H1 (cell line): ENCODE measurements at regions not wholly inside any gene's neighbourhood (a gene's known extent, or its start where the extent isn't known, plus 50 kb on each side); places are given as distances from the start of the nearest gene placed in this dataset.

Experiments used
- CTCF ChIA-PET: fragments of 300-600 bp; sonication (Branson Sonifier 250); formaldehyde crosslinking; loops from one replicate; lab custom pipeline; 2021; ENCODE audit not compliant: partially characterized antibody; lab: Charles Lee
- POLR2A ChIA-PET: fragments of 300-600 bp; sonication (Branson Sonifier 250); formaldehyde crosslinking; loops from one replicate; lab custom pipeline; 2021; ENCODE audit warnings: inconsistent platforms; ENCODE audit not compliant: partially characterized antibody; lab: Charles Lee
- DNase-seq, 2 experiments: peaks; one replicate each; pipeline versions ENCODE4 v3.0.0 to v3.0.0-alpha.2; 2010 to 2022; ENCODE audit warnings: low spot score in 2 of 2, low read depth in 1 of 2, mixed read lengths in 1 of 2
- FAIRE-seq: peaks from 2 replicates; lab custom pipeline; 2011; peaks lifted over from hg19 to GRCh38; lab: Jason Lieb, UNC
- H2AFZ ChIP-seq: 2 replicates; pipeline ENCODE4 v1.8.1; 2012; ENCODE audit warnings: low read length, inconsistent platforms
- H2AK5ac ChIP-seq: 2 replicates; pipeline ENCODE4 v1.6.1; 2013; ENCODE audit warnings: low read depth, low read length
- H2BK120ac ChIP-seq: replicated peaks from 2 replicates; pipeline ENCODE3; 2013; ENCODE audit warnings: low read depth, low read length, inconsistent platforms
- H2BK12ac ChIP-seq: 2 replicates; pipeline ENCODE4 v1.6.1; 2013; ENCODE audit warnings: low read depth, low read length
- H2BK15ac ChIP-seq: 2 replicates; pipeline ENCODE4 v1.6.1; 2013; ENCODE audit warnings: low read length
- H2BK20ac ChIP-seq: 2 replicates; pipeline ENCODE4 v1.6.1; 2013; ENCODE audit warnings: low read length
- H2BK5ac ChIP-seq: 2 replicates; pipeline ENCODE4 v1.6.1; 2013; ENCODE audit warnings: low read depth, low read length
- H3K14ac ChIP-seq: 2 replicates; pipeline ENCODE4 v1.6.1; 2013; ENCODE audit warnings: inconsistent platforms; ENCODE audit not compliant: insufficient read length
- H3K18ac ChIP-seq: 2 replicates; pipeline ENCODE4 v1.6.1; 2013; ENCODE audit warnings: low read length; ENCODE audit errors: extremely low read depth
- H3K23ac ChIP-seq: 2 replicates; pipeline ENCODE4 v1.6.1; 2013; ENCODE audit warnings: inconsistent platforms; ENCODE audit not compliant: insufficient read length
- H3K23me2 ChIP-seq: 2 replicates; pipeline ENCODE4 v1.6.1; 2013; ENCODE audit warnings: low read depth, low read length
- H3K27ac ChIP-seq: 2 replicates; pipeline ENCODE4 v1.6.1; 2011; ENCODE audit warnings: low read depth, low read length, inconsistent platforms
- H3K27me3 ChIP-seq, 4 experiments: replicated peaks in 1 of 4; 1 replicate in 1 of 4; 2 replicates in 3 of 4; pipeline versions ENCODE4 v1.6.1 to v1.8.1; 2011 to 2013; ENCODE audit warnings: low read length in 3 of 4, mild to moderate bottlenecking in 3 of 4, inconsistent platforms in 2 of 4, mixed read lengths in 2 of 4, moderate library complexity in 1 of 4; ENCODE audit not compliant: control insufficient read depth in 3 of 4, insufficient read depth in 3 of 4; ENCODE audit errors: extremely low read depth in 1 of 4
- H3K36me3 ChIP-seq, 4 experiments: 2 replicates each; pipeline versions ENCODE4 v1.6.1 to v1.8.1; 2011 to 2013; ENCODE audit warnings: mild to moderate bottlenecking in 4 of 4, low read length in 3 of 4, moderate library complexity in 2 of 4, control low read depth in 1 of 4, inconsistent platforms in 1 of 4; ENCODE audit not compliant: insufficient read depth in 4 of 4, control insufficient read depth in 2 of 4
- H3K4ac ChIP-seq: replicated peaks from 2 replicates; pipeline ENCODE3; 2013; ENCODE audit warnings: low read length, low read depth, mixed read lengths, inconsistent platforms; ENCODE audit not compliant: insufficient read length
- H3K4me1 ChIP-seq, 4 experiments: replicated peaks in 1 of 4; 1 replicate in 1 of 4; 2 replicates in 3 of 4; pipeline versions ENCODE4 v1.6.1 to v1.8.1; 2011 to 2013; ENCODE audit warnings: low read length in 3 of 4, inconsistent platforms in 2 of 4, mixed read lengths in 1 of 4; ENCODE audit not compliant: insufficient read depth in 4 of 4, control insufficient read depth in 3 of 4
- H3K4me2 ChIP-seq, 2 experiments: 2 replicates each; pipeline versions ENCODE4 v1.6.1 to v1.8.1; 2011 to 2013; ENCODE audit warnings: low read depth in 2 of 2, low read length in 2 of 2, control low read depth in 1 of 2, inconsistent platforms in 1 of 2, mild to moderate bottlenecking in 1 of 2; ENCODE audit not compliant: insufficient read depth in 1 of 2
- H3K4me3 ChIP-seq, 4 experiments: fragments of 200-600, 300-600 bp in 1 of 4; sonication (generic), shearing (Covaris generic), sonication (Bioruptor Twin) in 1 of 4; 2 replicates each; pipeline versions ENCODE4 v1.5.1 to v1.8.1; 2011 to 2016; ENCODE audit warnings: low read length in 4 of 4, low read depth in 3 of 4, control low read depth in 2 of 4, inconsistent platforms in 2 of 4, mild to moderate bottlenecking in 2 of 4, mixed read lengths in 1 of 4, moderate library complexity in 1 of 4; ENCODE audit not compliant: insufficient read depth in 2 of 4; ENCODE audit errors: extremely low read depth in 1 of 4
- H3K56ac ChIP-seq: replicated peaks from 2 replicates; pipeline ENCODE3; 2013; ENCODE audit warnings: low read depth, mild to moderate bottlenecking, mixed read lengths, low read length, inconsistent platforms; ENCODE audit not compliant: insufficient read length
- H3K79me1 ChIP-seq: 2 replicates; pipeline ENCODE4 v1.6.1; 2013; ENCODE audit warnings: low read depth, low read length, control low read depth
- H3K79me2 ChIP-seq, 2 experiments: 2 replicates each; pipeline versions ENCODE4 v1.6.1 to v1.8.1; 2012 to 2013; ENCODE audit warnings: low read length in 2 of 2, mild to moderate bottlenecking in 2 of 2, inconsistent platforms in 1 of 2; ENCODE audit not compliant: insufficient read depth in 2 of 2, control insufficient read depth in 1 of 2
- H3K9ac ChIP-seq, 4 experiments: replicated peaks in 1 of 4; 1 replicate in 1 of 4; 2 replicates in 3 of 4; pipeline versions ENCODE4 v1.6.1 to v1.8.1; 2011 to 2013; ENCODE audit warnings: low read depth in 3 of 4, low read length in 3 of 4, control low read depth in 2 of 4, mild to moderate bottlenecking in 2 of 4, moderate library complexity in 2 of 4, inconsistent platforms in 1 of 4; ENCODE audit errors: extremely low read depth in 1 of 4
- H3K9me3 ChIP-seq, 2 experiments: 2 replicates each; pipeline versions ENCODE4 v1.6.1 to v1.8.1; 2012 to 2013; ENCODE audit warnings: mild to moderate bottlenecking in 2 of 2, moderate library complexity in 2 of 2, control low read depth in 1 of 2, inconsistent platforms in 1 of 2, low read depth in 1 of 2, low read length in 1 of 2, mixed read lengths in 1 of 2; ENCODE audit not compliant: insufficient read depth in 2 of 2
- H4K20me1 ChIP-seq, 2 experiments: replicated peaks in 1 of 2; 2 replicates each; pipeline versions ENCODE3 to v1.8.1; 2011 to 2013; ENCODE audit warnings: inconsistent platforms in 2 of 2, low read length in 2 of 2, mild to moderate bottlenecking in 1 of 2; ENCODE audit not compliant: insufficient read depth in 2 of 2, control insufficient read depth in 1 of 2
- H4K5ac ChIP-seq: 2 replicates; pipeline ENCODE4 v1.6.1; 2013; ENCODE audit warnings: low read length, low read depth, mixed read lengths, inconsistent platforms; ENCODE audit not compliant: insufficient read length
- H4K8ac ChIP-seq: 2 replicates; pipeline ENCODE4 v1.8.0; 2013; ENCODE audit warnings: mild to moderate bottlenecking, moderate library complexity, low read length, inconsistent platforms; ENCODE audit not compliant: insufficient read depth; ENCODE audit errors: extremely low read depth
- H4K91ac ChIP-seq: replicated peaks from 2 replicates; pipeline ENCODE3; 2013; ENCODE audit warnings: low read length, mixed read lengths, inconsistent platforms; ENCODE audit not compliant: insufficient read length
- KDM1A ChIP-seq: fragments of 200-600, 300-600 bp; sonication (generic); IDR thresholded peaks from 2 replicates; pipeline ENCODE4 v1.7.1; 2016; ENCODE audit warnings: mild to moderate bottlenecking, low read length, borderline replicate concordance
- WGBS, 2 experiments: shearing (Covaris generic) in 1 of 2; methylation state at CpG; one replicate each; pipeline versions ENCODE4 v1.1.6 to v1.1.7; 2013 to 2015; ENCODE audit warnings: low lambda C conversion rate in 2 of 2, mixed read lengths in 2 of 2, inconsistent platforms in 1 of 2, low coverage in 1 of 2, missing lambda C conversion rate in 1 of 2; ENCODE audit not compliant: insufficient replicate concordance in 2 of 2, insufficient coverage in 1 of 2, insufficient read length in 1 of 2; ENCODE audit errors: extremely low coverage in 1 of 2, missing lambda C conversion rate in 1 of 2; 5-methylcytosine and 5-hydroxymethylcytosine counted together

DNA sequence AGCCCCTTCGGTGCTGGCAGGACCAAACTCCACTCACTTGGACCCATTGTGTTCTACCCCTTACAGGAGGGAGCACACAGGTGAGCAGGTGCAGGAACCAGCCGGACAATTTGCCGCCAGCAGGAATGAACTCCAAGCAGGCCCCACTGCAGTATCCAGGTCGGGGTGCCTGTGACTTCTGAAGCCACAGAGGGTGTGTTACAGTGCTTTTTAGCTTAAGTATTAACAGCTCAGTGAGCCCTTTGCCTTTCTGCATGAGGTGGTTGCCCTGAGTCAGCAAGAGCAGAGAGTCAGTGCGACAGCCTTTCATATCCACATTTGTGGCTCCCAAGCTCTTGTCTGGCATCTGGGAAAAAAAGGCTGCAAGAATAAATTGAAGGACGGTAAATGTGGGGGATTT is 366.6 kb upstream of the LRRC4C start:
- no peak for FAIRE-seq
- Histone ChIP-seq H3K9me3 (no peaks in the 10 kb centered on the region), H4K91ac (no peak overlapping the region), H3K36me3 (no peaks in the 10 kb centered on the region), H3K23ac (no peak overlapping the region), H3K27me3 (no peaks in the 10 kb centered on the region), H3K14ac (no peak overlapping the region), H3K79me1 (no peaks in the 10 kb centered on the region), H2BK15ac (no peak overlapping the region), H4K8ac (no peak overlapping the region), H2BK20ac (no peak overlapping the region), H3K4me3 (no peak overlapping the region), H3K9ac (no peak overlapping the region), H2AK5ac (no peak overlapping the region), H2BK12ac (no peak overlapping the region), H4K20me1 (no peaks in the 10 kb centered on the region), H3K79me2 (no peaks in the 10 kb centered on the region), H3K18ac (no peak overlapping the region), H2BK120ac (no peak overlapping the region), H3K4ac (no peak overlapping the region), H4K5ac (no peak overlapping the region), H3K4me1 (no peaks in the 10 kb centered on the region; a peak in 1 of 7 replicates), H3K56ac (no peak overlapping the region), H2BK5ac (no peak overlapping the region), H3K27ac (no peak overlapping the region), H3K4me2 (no peak overlapping the region), H3K23me2 (no peaks in the 10 kb centered on the region), H2AFZ (no peak overlapping the region)
- no peak for TF ChIP-seq KDM1A
- CTCF ChIA-PET, result interaction anchor here (1.0 kb wide), 1 partner anchor 27 kb away, joined by 4 read pairs; no protein-coding TSS in a partner anchor
- DNase-seq, result no peak
- 94% methylated on average over 6 of the region's 6 CpGs; no CpG with 5 or more reads in 1 of the 2 experiments for WGBS, 2 experiments
- POLR2A ChIA-PET, result no interaction called here
